H9 (cell line): ENCODE measurements at regions not wholly inside any gene's neighbourhood (a gene's known extent, or its start where the extent isn't known, plus 50 kb on each side); places are given as distances from the start of the nearest gene placed in this dataset.

Experiments
- DNase-seq: peaks from one replicate; pipeline ENCODE4 v3.0.0-alpha.2; 2017
- H2AFZ ChIP-seq: one replicate; pipeline ENCODE4 v1.6.1; 2013; ENCODE audit warnings: mild to moderate bottlenecking, low read length, control low read depth, moderate library complexity
- H2AK5ac ChIP-seq: 2 replicates; pipeline ENCODE4 v1.6.1; 2013; ENCODE audit warnings: low read length, control low read depth, mixed read lengths; ENCODE audit not compliant: insufficient read length
- H2BK120ac ChIP-seq: one replicate; pipeline ENCODE4 v1.6.1; 2013; ENCODE audit warnings: low read depth, mild to moderate bottlenecking, low read length, control low read depth, inconsistent platforms; ENCODE audit not compliant: poor library complexity, severe bottlenecking
- H2BK12ac ChIP-seq: 2 replicates; pipeline ENCODE4 v1.6.1; 2013; ENCODE audit warnings: low read length, control low read depth, mixed read lengths, low read depth; ENCODE audit not compliant: insufficient read length
- H2BK15ac ChIP-seq: 2 replicates; pipeline ENCODE4 v1.6.1; 2013; ENCODE audit warnings: low read depth, low read length, control low read depth
- H2BK20ac ChIP-seq: one replicate; pipeline ENCODE4 v1.6.1; 2013; ENCODE audit warnings: low read depth, mild to moderate bottlenecking, low read length, control low read depth, inconsistent platforms; ENCODE audit not compliant: poor library complexity, severe bottlenecking
- H2BK5ac ChIP-seq: 2 replicates; pipeline ENCODE4 v1.6.1; 2013; ENCODE audit warnings: low read length, control low read depth, mixed read lengths; ENCODE audit not compliant: insufficient read length
- H3K14ac ChIP-seq: 2 replicates; pipeline ENCODE4 v1.6.1; 2013; ENCODE audit warnings: low read length, control low read depth; ENCODE audit not compliant: insufficient read depth
- H3K18ac ChIP-seq: 2 replicates; pipeline ENCODE4 v1.6.1; 2013; ENCODE audit warnings: low read depth, mild to moderate bottlenecking, mixed read lengths, low read length, control low read depth; ENCODE audit not compliant: insufficient read length
- H3K23ac ChIP-seq: 2 replicates; pipeline ENCODE4 v1.6.1; 2013; ENCODE audit warnings: low read length, control low read depth, mixed read lengths, low read depth; ENCODE audit not compliant: insufficient read length
- H3K23me2 ChIP-seq: 2 replicates; pipeline ENCODE4 v1.6.1; 2013; ENCODE audit warnings: low read depth, mild to moderate bottlenecking, mixed read lengths, low read length, control low read depth; ENCODE audit not compliant: insufficient read length, poor library complexity, severe bottlenecking
- H3K27ac ChIP-seq: 2 replicates; pipeline ENCODE4 v1.5.1; 2013; ENCODE audit warnings: low read length, control low read depth, mixed read lengths, low read depth; ENCODE audit not compliant: insufficient read length
- H3K27me3 ChIP-seq: 2 replicates; pipeline ENCODE4 v1.6.1; 2013; ENCODE audit warnings: low read length, control low read depth, inconsistent platforms; ENCODE audit not compliant: insufficient read depth
- H3K4ac ChIP-seq: 2 replicates; pipeline ENCODE4 v1.6.1; 2013; ENCODE audit warnings: low read depth, mild to moderate bottlenecking, control low read depth, inconsistent platforms, low read length, moderate library complexity
- H3K4me1 ChIP-seq: 2 replicates; pipeline ENCODE4 v1.6.1; 2013; ENCODE audit warnings: low read length, control low read depth, inconsistent platforms; ENCODE audit not compliant: insufficient read depth
- H3K4me2 ChIP-seq: 2 replicates; pipeline ENCODE4 v1.6.1; 2013; ENCODE audit warnings: low read length, control low read depth, mixed read lengths; ENCODE audit not compliant: insufficient read length, insufficient read depth
- H3K56ac ChIP-seq: 2 replicates; pipeline ENCODE4 v1.6.1; 2013; ENCODE audit warnings: low read depth, mild to moderate bottlenecking, mixed read lengths, low read length, control low read depth; ENCODE audit not compliant: insufficient read length
- H3K79me1 ChIP-seq: 2 replicates; pipeline ENCODE4 v1.6.1; 2013; ENCODE audit warnings: low read depth, mild to moderate bottlenecking, moderate library complexity, low read length, control low read depth, inconsistent platforms; ENCODE audit not compliant: insufficient read depth, poor library complexity, severe bottlenecking
- H3K79me2 ChIP-seq: 2 replicates; pipeline ENCODE4 v1.6.1; 2013; ENCODE audit warnings: low read length, control low read depth, inconsistent platforms; ENCODE audit not compliant: insufficient read depth
- H3K9ac ChIP-seq: 2 replicates; pipeline ENCODE4 v1.6.1; 2013; ENCODE audit warnings: low read length, control low read depth, mixed read lengths; ENCODE audit not compliant: insufficient read length; ENCODE audit errors: extremely low read depth
- H3K9me3 ChIP-seq: one replicate; pipeline ENCODE4 v1.6.1; 2013; ENCODE audit warnings: low read depth, low read length, inconsistent platforms; ENCODE audit not compliant: control insufficient read depth
- H3T11ph ChIP-seq: one replicate; pipeline ENCODE4 v1.6.1; 2013; ENCODE audit warnings: mild to moderate bottlenecking, low read length, control low read depth, inconsistent platforms
- H4K20me1 ChIP-seq: one replicate; pipeline ENCODE4 v1.6.1; 2013; ENCODE audit not compliant: control insufficient read depth, insufficient read length, insufficient read depth
- H4K5ac ChIP-seq: 2 replicates; pipeline ENCODE4 v1.6.1; 2013; ENCODE audit warnings: low read depth, mild to moderate bottlenecking, mixed read lengths, low read length, control low read depth; ENCODE audit not compliant: insufficient read length
- H4K8ac ChIP-seq: replicated peaks from 2 replicates; pipeline ENCODE4 v1.6.1; 2013; ENCODE audit warnings: low read length, control low read depth, mixed read lengths, low read depth; ENCODE audit not compliant: insufficient read length
- H4K91ac ChIP-seq: 2 replicates; pipeline ENCODE4 v1.6.1; 2013; ENCODE audit warnings: low read depth, mild to moderate bottlenecking, moderate library complexity, mixed read lengths, low read length, control low read depth; ENCODE audit not compliant: insufficient read length
- H3K27ac Mint-ChIP-seq, 3 experiments: 2 replicates in 2 of 3; 3 replicates in 1 of 3; pipeline ENCODE4 v1.8.0; 2020 to 2021; ENCODE audit warnings: mixed read lengths in 3 of 3, mild to moderate bottlenecking in 1 of 3, moderate library complexity in 1 of 3
- H3K27me3 Mint-ChIP-seq: 2 replicates; pipeline ENCODE4 v1.8.0; 2021; ENCODE audit warnings: low read depth, mild to moderate bottlenecking, moderate library complexity, mixed read lengths
- H3K36me3 Mint-ChIP-seq, 3 experiments: 2 replicates in 2 of 3; 3 replicates in 1 of 3; pipeline ENCODE4 v1.8.0; 2020 to 2021; ENCODE audit warnings: low read depth in 3 of 3, mixed read lengths in 3 of 3; ENCODE audit not compliant: insufficient read depth in 1 of 3
- H3K4me1 Mint-ChIP-seq, 2 experiments: 2 replicates each; pipeline ENCODE4 v1.8.0; 2020; ENCODE audit warnings: mixed read lengths in 2 of 2
- H3K4me3 Mint-ChIP-seq, 2 experiments: 2 replicates in 1 of 2; 3 replicates in 1 of 2; pipeline ENCODE4 v1.8.0; 2020 to 2021; ENCODE audit warnings: mild to moderate bottlenecking in 2 of 2, mixed read lengths in 2 of 2, moderate library complexity in 1 of 2
- H3K9me3 Mint-ChIP-seq, 2 experiments: 2 replicates in 1 of 2; 3 replicates in 1 of 2; pipeline ENCODE4 v1.8.0; 2020; ENCODE audit warnings: mild to moderate bottlenecking in 2 of 2, mixed read lengths in 2 of 2, moderate library complexity in 1 of 2
- CTCF ChIP-seq: fragments of 200-600 bp; sonication (generic); conservative IDR thresholded peaks from 3 replicates; pipeline ENCODE4 v1.8.0; 2021; ENCODE audit warnings: antibody characterized with exemption, mild to moderate bottlenecking
- WGBS: extraction: QIAGEN DNeasy Blood & Tissue Kit; methylation state at CpG from one replicate; pipeline ENCODE4 v1.1.7; 2013; ENCODE audit warnings: missing lambda C conversion rate, low lambda C conversion rate, mixed read lengths; ENCODE audit not compliant: insufficient read length; ENCODE audit errors: extremely low coverage; 5-methylcytosine and 5-hydroxymethylcytosine counted together

GRCh38 chr2:84247532-84247931 lies 211.5 kb downstream of the SUCLG1 start:
- H2BK20ac ChIP-seq: no peak overlapping the region

More at GRCh38 chr2:84247532-84247931, 211.5 kb downstream of the SUCLG1 start:
- Histone ChIP-seq H4K8ac (no peak overlapping the region), H4K5ac (no peak overlapping the region), H3T11ph (no peak overlapping the region), H3K79me1 (no peaks in the 10 kb centered on the region), H3K56ac (no peak overlapping the region), H4K91ac (no peak overlapping the region), H2BK120ac (no peak overlapping the region), H4K20me1 (no peaks in the 10 kb centered on the region), H3K23ac (no peak overlapping the region), H2BK5ac (no peak overlapping the region), H3K27me3 (no peaks in the 10 kb centered on the region), H3K9ac (no peak overlapping the region), H3K4me2 (no peak overlapping the region), H3K4me1 (no peaks in the 10 kb centered on the region), H3K23me2 (no peaks in the 10 kb centered on the region), H3K14ac (no peak overlapping the region), H2BK15ac (no peak overlapping the region), H3K79me2 (no peaks in the 10 kb centered on the region), H3K18ac (no peak overlapping the region), H3K9me3 (no peaks in the 10 kb centered on the region), H2AK5ac (no peak overlapping the region), H2AFZ (no peak overlapping the region), H3K4ac (no peak overlapping the region), H2BK12ac (no peak overlapping the region), H3K27ac (no peak overlapping the region)
- Mint-ChIP-seq H3K4me1 (peaks cover 17 to 22% of the 10 kb centered on the region in 2 experiments), H3K4me3 (no peak overlapping the region), H3K9me3 (no peaks in the 10 kb centered on the region; a peak in 1 of 5 replicates), H3K27me3 (no peaks in the 10 kb centered on the region), H3K27ac (no peak overlapping the region), H3K36me3 (no peaks in the 10 kb centered on the region)
- no CpG with 5 or more reads among the region's 3 CpGs for WGBS
- TF ChIP-seq CTCF: no peak
- DNase-seq: no peak
